SK-N-SH treated with all-trans-retinoic acid at 6 μM for 48 hours (cell line): ENCODE measurements at regions not wholly inside any gene's neighbourhood (a gene's known extent, or its start where the extent isn't known, plus 50 kb on each side); places are given as distances from the start of the nearest gene placed in this dataset.

Experiments
- ZC3H10 ChIP-seq: fragments of 250-450 bp; sonication (Bioruptor Pico); IDR thresholded peaks from 2 replicates; pipeline ENCODE4 v1.5.1; 2021; ENCODE audit warnings: mild to moderate bottlenecking, moderate library complexity
- ZFP3 ChIP-seq: fragments of 250-450 bp; sonication (Bioruptor Pico); IDR thresholded peaks from 2 replicates; pipeline ENCODE4 v1.5.0; 2020; ENCODE audit warnings: mild to moderate bottlenecking, moderate library complexity
- ZNF565 ChIP-seq: fragments of 450-650 bp; formaldehyde crosslinking; conservative IDR thresholded peaks from 2 replicates; pipeline ENCODE4 v1.5.0; 2020; ENCODE audit warnings: low read depth, mild to moderate bottlenecking, moderate library complexity
- ZNF8 ChIP-seq: fragments of 450-650 bp; formaldehyde crosslinking; IDR thresholded peaks from 2 replicates; pipeline ENCODE4 v1.5.0; 2020; ENCODE audit warnings: mild to moderate bottlenecking, moderate library complexity
- TF ChIP-seq, protein P1 (sequence below): fragments of 250-450 bp; sonication (Bioruptor Pico); IDR thresholded peaks from 2 replicates; pipeline ENCODE4 v1.5.1; 2021; ENCODE audit warnings: mild to moderate bottlenecking, moderate library complexity
- TF ChIP-seq, protein P2 (sequence below): fragments of 250-450 bp; sonication (Bioruptor Pico); IDR thresholded peaks from 2 replicates; pipeline ENCODE4 v1.5.1; 2020; ENCODE audit warnings: low read depth, mild to moderate bottlenecking, moderate library complexity

- TF ChIP-seq ZNF565 (CRISPR knock-in tag), result no peak
- TF ChIP-seq, protein P1, sequence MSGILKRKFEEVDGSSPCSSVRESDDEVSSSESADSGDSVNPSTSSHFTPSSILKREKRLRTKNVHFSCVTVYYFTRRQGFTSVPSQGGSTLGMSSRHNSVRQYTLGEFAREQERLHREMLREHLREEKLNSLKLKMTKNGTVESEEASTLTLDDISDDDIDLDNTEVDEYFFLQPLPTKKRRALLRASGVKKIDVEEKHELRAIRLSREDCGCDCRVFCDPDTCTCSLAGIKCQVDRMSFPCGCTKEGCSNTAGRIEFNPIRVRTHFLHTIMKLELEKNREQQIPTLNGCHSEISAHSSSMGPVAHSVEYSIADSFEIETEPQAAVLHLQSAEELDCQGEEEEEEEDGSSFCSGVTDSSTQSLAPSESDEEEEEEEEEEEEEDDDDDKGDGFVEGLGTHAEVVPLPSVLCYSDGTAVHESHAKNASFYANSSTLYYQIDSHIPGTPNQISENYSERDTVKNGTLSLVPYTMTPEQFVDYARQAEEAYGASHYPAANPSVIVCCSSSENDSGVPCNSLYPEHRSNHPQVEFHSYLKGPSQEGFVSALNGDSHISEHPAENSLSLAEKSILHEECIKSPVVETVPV (CRISPR knock-in tag), result no peak
- TF ChIP-seq, protein P2, sequence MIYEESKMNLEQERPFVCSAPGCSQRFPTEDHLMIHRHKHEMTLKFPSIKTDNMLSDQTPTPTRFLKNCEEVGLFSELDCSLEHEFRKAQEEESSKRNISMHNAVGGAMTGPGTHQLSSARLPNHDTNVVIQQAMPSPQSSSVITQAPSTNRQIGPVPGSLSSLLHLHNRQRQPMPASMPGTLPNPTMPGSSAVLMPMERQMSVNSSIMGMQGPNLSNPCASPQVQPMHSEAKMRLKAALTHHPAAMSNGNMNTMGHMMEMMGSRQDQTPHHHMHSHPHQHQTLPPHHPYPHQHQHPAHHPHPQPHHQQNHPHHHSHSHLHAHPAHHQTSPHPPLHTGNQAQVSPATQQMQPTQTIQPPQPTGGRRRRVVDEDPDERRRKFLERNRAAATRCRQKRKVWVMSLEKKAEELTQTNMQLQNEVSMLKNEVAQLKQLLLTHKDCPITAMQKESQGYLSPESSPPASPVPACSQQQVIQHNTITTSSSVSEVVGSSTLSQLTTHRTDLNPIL (CRISPR knock-in tag), result no peak
- TF ChIP-seq ZNF8 (CRISPR knock-in tag), result no peak
- TF ChIP-seq ZFP3 (CRISPR knock-in tag), result no peak
- no peak for TF ChIP-seq ZC3H10 (CRISPR knock-in tag)
Measured at GRCh38 chr6:133085471-133085870, 155.7 kb upstream of the EYA4 start.
